HepG2 (cell line): ENCODE measurements at regions not wholly inside any gene's neighbourhood (a gene's known extent, or its start where the extent isn't known, plus 50 kb on each side); places are given as distances from the start of the nearest gene placed in this dataset.

Experiments
- DNMT3B ChIP-seq: conservative IDR thresholded peaks from 2 replicates; pipeline ENCODE4 v1.6.1; 2016; ENCODE audit warnings: missing biosample characterization, control low read depth
- GABPB1 ChIP-seq: IDR thresholded peaks from 2 replicates; pipeline ENCODE4 v1.6.1; 2016; ENCODE audit warnings: mild to moderate bottlenecking, missing genetic modification reagents, moderate library complexity, missing compliant biosample characterization
- GATAD2A ChIP-seq: IDR thresholded peaks from 2 replicates; pipeline ENCODE4 v1.6.1; 2016
- HNRNPK ChIP-seq: fragments of 200-400 bp; formaldehyde crosslinking; IDR thresholded peaks from 2 replicates; pipeline ENCODE4 v1.6.1; 2018; ENCODE audit warnings: low read length, low read depth, moderate library complexity, mild to moderate bottlenecking; ENCODE audit not compliant: poor library complexity, severe bottlenecking
- KLF9 ChIP-seq: IDR thresholded peaks from 2 replicates; pipeline ENCODE4 v1.6.1; 2016; ENCODE audit warnings: low read depth
- MTF2 ChIP-seq: sonication (generic); formaldehyde crosslinking; IDR thresholded peaks from 2 replicates; pipeline ENCODE4 v1.5.0; 2020; ENCODE audit warnings: missing genetic modification reagents, borderline replicate concordance
- NFE2 ChIP-seq: sonication (generic); formaldehyde crosslinking; IDR thresholded peaks from 2 replicates; pipeline ENCODE4 v1.4.0; 2020; ENCODE audit warnings: missing genetic modification reagents
- ONECUT2 ChIP-seq: sonication (generic); formaldehyde crosslinking; IDR thresholded peaks from 2 replicates; pipeline ENCODE4 v1.4.0; 2020; ENCODE audit warnings: missing genetic modification reagents
- RBAK ChIP-seq: sonication (generic); formaldehyde crosslinking; IDR thresholded peaks from 2 replicates; pipeline ENCODE4 v1.5.1; 2020; ENCODE audit warnings: mild to moderate bottlenecking, missing genetic modification reagents
- THYN1 ChIP-seq: sonication (generic); formaldehyde crosslinking; IDR thresholded peaks from 2 replicates; pipeline ENCODE4 v1.8.1; 2023; ENCODE audit warnings: low read depth, mild to moderate bottlenecking, moderate library complexity, missing genetic modification reagents, borderline replicate concordance
- ZNF546 ChIP-seq: sonication (generic); formaldehyde crosslinking; conservative IDR thresholded peaks from 2 replicates; pipeline ENCODE4 v1.8.1; 2023; ENCODE audit warnings: mild to moderate bottlenecking, missing genetic modification reagents
- ZNF570 ChIP-seq: sonication (generic); formaldehyde crosslinking; IDR thresholded peaks from 2 replicates; pipeline ENCODE4 v1.4.0; 2020; ENCODE audit warnings: mild to moderate bottlenecking, missing genetic modification reagents, borderline replicate concordance
- ZNF644 ChIP-seq: IDR thresholded peaks from 2 replicates; pipeline ENCODE4 v1.6.1; 2016; ENCODE audit warnings: low read depth
- ZNF713 ChIP-seq: sonication (generic); formaldehyde crosslinking; IDR thresholded peaks from 2 replicates; pipeline ENCODE4 v1.4.0; 2020; ENCODE audit warnings: mild to moderate bottlenecking, missing genetic modification reagents
- ZNF850 ChIP-seq: sonication (generic); formaldehyde crosslinking; conservative IDR thresholded peaks from 2 replicates; pipeline ENCODE4 v1.9.0; 2021; ENCODE audit warnings: mild to moderate bottlenecking, missing genetic modification reagents
- TF ChIP-seq, protein P1 (sequence below): IDR thresholded peaks from 2 replicates; pipeline ENCODE4 v1.6.1; 2018; ENCODE audit warnings: missing genetic modification reagents, mild to moderate bottlenecking, missing compliant biosample characterization
- TF ChIP-seq, protein P2 (sequence below): sonication (generic); formaldehyde crosslinking; IDR thresholded peaks from 2 replicates; pipeline ENCODE4 v1.9.0; 2022; ENCODE audit warnings: missing genetic modification reagents, mild to moderate bottlenecking, borderline replicate concordance
- TF ChIP-seq, protein P3 (sequence below): sonication (generic); formaldehyde crosslinking; IDR thresholded peaks from 2 replicates; pipeline ENCODE4 v1.4.0; 2020; ENCODE audit warnings: missing genetic modification reagents
- TF ChIP-seq, protein P4 (sequence below): sonication (generic); formaldehyde crosslinking; IDR thresholded peaks from 2 replicates; pipeline ENCODE4 v1.5.0; 2020; ENCODE audit warnings: missing genetic modification reagents
- TF ChIP-seq, protein P5 (sequence below): sonication (generic); formaldehyde crosslinking; IDR thresholded peaks from 2 replicates; pipeline ENCODE4 v1.8.1; 2022; ENCODE audit warnings: low read depth, mild to moderate bottlenecking, missing genetic modification reagents

DNA sequence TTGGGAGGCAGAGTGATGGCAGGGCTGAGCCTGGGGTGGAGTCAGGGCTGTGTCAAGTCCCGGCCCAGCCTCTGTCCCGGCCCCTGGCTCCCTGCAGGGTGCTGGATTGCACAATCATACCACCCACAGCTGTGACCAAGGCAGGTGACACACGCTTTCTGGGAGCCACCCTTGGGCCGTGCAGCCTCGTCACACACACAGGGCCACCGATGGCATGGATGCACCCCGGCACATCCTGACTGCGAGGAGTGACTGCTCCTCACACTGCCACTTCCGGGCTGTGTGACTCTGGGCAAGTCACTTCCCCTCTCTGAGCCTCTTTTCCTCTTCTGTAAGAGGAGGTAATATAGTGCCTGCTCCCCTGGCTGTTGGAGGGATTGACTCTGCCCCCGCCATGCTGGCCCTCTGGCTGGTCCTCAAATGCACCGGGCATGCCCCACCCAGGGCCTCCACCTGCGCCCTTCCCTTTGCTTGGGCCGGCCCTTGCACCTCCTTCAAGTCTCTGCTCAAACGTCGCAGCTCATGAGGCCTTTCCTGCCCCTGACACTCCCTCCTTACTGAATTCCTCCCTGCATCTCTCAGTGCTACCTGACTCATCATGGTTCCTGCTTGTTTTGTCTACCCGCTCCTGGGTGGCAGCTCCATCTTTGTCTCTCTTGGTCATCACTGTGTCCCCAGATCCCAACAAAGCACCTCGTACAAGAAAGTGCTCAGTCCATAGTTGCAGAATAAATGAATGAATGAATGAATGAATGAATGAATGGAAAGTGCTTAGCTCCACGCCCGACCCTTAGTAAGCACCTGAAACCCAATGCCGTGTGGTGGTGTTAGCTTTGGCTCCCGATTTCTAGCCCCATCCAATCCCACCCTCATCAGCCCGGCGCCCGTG is 93.5 kb downstream of the CEBPB start (continued):
- TF ChIP-seq, protein P1, sequence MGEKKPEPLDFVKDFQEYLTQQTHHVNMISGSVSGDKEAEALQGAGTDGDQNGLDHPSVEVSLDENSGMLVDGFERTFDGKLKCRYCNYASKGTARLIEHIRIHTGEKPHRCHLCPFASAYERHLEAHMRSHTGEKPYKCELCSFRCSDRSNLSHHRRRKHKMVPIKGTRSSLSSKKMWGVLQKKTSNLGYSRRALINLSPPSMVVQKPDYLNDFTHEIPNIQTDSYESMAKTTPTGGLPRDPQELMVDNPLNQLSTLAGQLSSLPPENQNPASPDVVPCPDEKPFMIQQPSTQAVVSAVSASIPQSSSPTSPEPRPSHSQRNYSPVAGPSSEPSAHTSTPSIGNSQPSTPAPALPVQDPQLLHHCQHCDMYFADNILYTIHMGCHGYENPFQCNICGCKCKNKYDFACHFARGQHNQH (CRISPR knock-in tag): peak; percentile 52; the same call in 1 of the 2 replicates
- TF ChIP-seq, protein P2, sequence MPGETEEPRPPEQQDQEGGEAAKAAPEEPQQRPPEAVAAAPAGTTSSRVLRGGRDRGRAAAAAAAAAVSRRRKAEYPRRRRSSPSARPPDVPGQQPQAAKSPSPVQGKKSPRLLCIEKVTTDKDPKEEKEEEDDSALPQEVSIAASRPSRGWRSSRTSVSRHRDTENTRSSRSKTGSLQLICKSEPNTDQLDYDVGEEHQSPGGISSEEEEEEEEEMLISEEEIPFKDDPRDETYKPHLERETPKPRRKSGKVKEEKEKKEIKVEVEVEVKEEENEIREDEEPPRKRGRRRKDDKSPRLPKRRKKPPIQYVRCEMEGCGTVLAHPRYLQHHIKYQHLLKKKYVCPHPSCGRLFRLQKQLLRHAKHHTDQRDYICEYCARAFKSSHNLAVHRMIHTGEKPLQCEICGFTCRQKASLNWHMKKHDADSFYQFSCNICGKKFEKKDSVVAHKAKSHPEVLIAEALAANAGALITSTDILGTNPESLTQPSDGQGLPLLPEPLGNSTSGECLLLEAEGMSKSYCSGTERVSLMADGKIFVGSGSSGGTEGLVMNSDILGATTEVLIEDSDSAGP: no peak; the same call in 1 of the 2 replicates
- TF ChIP-seq THYN1: no peak
- TF ChIP-seq ZNF850 (CRISPR knock-in tag): no peak
- TF ChIP-seq RBAK (CRISPR knock-in tag): no peak
- no peak for TF ChIP-seq KLF9 (CRISPR knock-in tag)
- 0 out of 2 replicates have a peak, but pooled peaks have one; percentile 53 for TF ChIP-seq DNMT3B (CRISPR knock-in tag)
- TF ChIP-seq, protein P3, sequence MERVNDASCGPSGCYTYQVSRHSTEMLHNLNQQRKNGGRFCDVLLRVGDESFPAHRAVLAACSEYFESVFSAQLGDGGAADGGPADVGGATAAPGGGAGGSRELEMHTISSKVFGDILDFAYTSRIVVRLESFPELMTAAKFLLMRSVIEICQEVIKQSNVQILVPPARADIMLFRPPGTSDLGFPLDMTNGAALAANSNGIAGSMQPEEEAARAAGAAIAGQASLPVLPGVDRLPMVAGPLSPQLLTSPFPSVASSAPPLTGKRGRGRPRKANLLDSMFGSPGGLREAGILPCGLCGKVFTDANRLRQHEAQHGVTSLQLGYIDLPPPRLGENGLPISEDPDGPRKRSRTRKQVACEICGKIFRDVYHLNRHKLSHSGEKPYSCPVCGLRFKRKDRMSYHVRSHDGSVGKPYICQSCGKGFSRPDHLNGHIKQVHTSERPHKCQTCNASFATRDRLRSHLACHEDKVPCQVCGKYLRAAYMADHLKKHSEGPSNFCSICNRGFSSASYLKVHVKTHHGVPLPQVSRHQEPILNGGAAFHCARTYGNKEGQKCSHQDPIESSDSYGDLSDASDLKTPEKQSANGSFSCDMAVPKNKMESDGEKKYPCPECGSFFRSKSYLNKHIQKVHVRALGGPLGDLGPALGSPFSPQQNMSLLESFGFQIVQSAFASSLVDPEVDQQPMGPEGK: peak; percentile 75; the same call in 1 of the 2 replicates
- 0 out of 2 replicates have a peak, but pooled peaks have one; percentile 14 for TF ChIP-seq ZNF546 (CRISPR knock-in tag)
- TF ChIP-seq ZNF570 (CRISPR knock-in tag): no peak
- TF ChIP-seq HNRNPK: no peak
- TF ChIP-seq ONECUT2 (CRISPR knock-in tag): no peak
- TF ChIP-seq, protein P4, sequence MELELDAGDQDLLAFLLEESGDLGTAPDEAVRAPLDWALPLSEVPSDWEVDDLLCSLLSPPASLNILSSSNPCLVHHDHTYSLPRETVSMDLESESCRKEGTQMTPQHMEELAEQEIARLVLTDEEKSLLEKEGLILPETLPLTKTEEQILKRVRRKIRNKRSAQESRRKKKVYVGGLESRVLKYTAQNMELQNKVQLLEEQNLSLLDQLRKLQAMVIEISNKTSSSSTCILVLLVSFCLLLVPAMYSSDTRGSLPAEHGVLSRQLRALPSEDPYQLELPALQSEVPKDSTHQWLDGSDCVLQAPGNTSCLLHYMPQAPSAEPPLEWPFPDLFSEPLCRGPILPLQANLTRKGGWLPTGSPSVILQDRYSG (CRISPR knock-in tag): no peak
- no peak for TF ChIP-seq NFE2 (CRISPR knock-in tag)
- no peak for TF ChIP-seq MTF2
- TF ChIP-seq, protein P5, sequence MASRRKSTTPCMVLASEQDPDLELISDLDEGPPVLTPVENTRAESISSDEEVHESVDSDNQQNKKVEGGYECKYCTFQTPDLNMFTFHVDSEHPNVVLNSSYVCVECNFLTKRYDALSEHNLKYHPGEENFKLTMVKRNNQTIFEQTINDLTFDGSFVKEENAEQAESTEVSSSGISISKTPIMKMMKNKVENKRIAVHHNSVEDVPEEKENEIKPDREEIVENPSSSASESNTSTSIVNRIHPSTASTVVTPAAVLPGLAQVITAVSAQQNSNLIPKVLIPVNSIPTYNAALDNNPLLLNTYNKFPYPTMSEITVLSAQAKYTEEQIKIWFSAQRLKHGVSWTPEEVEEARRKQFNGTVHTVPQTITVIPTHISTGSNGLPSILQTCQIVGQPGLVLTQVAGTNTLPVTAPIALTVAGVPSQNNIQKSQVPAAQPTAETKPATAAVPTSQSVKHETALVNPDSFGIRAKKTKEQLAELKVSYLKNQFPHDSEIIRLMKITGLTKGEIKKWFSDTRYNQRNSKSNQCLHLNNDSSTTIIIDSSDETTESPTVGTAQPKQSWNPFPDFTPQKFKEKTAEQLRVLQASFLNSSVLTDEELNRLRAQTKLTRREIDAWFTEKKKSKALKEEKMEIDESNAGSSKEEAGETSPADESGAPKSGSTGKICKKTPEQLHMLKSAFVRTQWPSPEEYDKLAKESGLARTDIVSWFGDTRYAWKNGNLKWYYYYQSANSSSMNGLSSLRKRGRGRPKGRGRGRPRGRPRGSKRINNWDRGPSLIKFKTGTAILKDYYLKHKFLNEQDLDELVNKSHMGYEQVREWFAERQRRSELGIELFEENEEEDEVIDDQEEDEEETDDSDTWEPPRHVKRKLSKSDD (CRISPR knock-in tag): no peak
- TF ChIP-seq GATAD2A (CRISPR knock-in tag): peak; percentile 65
- no peak for TF ChIP-seq ZNF713
- 0 out of 2 replicates have a peak, but pooled peaks have one; percentile 31 for TF ChIP-seq ZNF644 (CRISPR knock-in tag)
- TF ChIP-seq GABPB1 (CRISPR knock-in tag): peak; percentile 61
